ENCODE measurements at regions not wholly inside any gene's neighbourhood (a gene's known extent, or its start where the extent isn't known, plus 50 kb on each side); places are given as distances from the start of the nearest gene placed in this dataset.

DNA sequence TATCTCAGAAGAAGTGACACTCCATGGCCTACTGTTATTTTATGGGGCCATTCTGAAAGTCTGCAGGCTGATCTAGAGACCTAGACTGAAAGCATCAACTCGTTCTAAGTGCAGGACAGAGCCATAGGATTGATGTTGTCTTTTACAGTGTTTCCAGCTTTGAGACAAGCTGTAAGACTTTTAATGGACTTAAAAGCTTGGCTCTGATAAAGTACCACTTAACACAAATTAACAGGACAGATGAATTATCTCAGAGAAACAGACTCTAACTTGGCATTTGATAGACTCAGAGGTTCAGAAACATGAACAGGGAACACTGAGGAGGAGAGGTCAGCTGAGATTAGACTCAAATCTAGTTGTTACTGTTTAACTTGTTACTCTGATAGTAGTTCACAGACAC lies 203.2 kb downstream of the TLR4 start:
- TF ChIP-seq, protein P1, sequence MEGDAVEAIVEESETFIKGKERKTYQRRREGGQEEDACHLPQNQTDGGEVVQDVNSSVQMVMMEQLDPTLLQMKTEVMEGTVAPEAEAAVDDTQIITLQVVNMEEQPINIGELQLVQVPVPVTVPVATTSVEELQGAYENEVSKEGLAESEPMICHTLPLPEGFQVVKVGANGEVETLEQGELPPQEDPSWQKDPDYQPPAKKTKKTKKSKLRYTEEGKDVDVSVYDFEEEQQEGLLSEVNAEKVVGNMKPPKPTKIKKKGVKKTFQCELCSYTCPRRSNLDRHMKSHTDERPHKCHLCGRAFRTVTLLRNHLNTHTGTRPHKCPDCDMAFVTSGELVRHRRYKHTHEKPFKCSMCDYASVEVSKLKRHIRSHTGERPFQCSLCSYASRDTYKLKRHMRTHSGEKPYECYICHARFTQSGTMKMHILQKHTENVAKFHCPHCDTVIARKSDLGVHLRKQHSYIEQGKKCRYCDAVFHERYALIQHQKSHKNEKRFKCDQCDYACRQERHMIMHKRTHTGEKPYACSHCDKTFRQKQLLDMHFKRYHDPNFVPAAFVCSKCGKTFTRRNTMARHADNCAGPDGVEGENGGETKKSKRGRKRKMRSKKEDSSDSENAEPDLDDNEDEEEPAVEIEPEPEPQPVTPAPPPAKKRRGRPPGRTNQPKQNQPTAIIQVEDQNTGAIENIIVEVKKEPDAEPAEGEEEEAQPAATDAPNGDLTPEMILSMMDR (optimal IDR thresholded peaks at IDR 0.05 in 1 of 3, IDR thresholded peaks at IDR 0.05 in 1 of 3, conservative IDR thresholded peaks at IDR 0.05 in 1 of 3; ENCODE audit: extremely low read depth in 1 of 3, insufficient read depth in 2 of 3, low read length in 3 of 3) = no peak
- TF ChIP-seq EZH2 (IDR thresholded peaks at IDR 0.05; ENCODE audit: low read length) = no peak
